PFSK-1 (cell line): ENCODE measurements at regions not wholly inside any gene's neighbourhood (a gene's known extent, or its start where the extent isn't known, plus 50 kb on each side); places are given as distances from the start of the nearest gene placed in this dataset.

Experiments used
- REST ChIP-seq, 2 experiments: IDR thresholded peaks; 2 replicates each; pipeline versions ENCODE4 v1.6.1 to v1.8.0; 2011 to 2012; ENCODE audit warnings: low read depth in 2 of 2, low read length in 2 of 2, control low read depth in 1 of 2, inconsistent platforms in 1 of 2, mild to moderate bottlenecking in 1 of 2, moderate library complexity in 1 of 2; ENCODE audit not compliant: insufficient read depth in 1 of 2
- TAF1 ChIP-seq: IDR thresholded peaks from 2 replicates; pipeline ENCODE4 v1.6.1; 2012; ENCODE audit warnings: low read length, control low read depth, borderline replicate concordance; ENCODE audit not compliant: insufficient read depth

GRCh38 chr16:16907089-16907488 lies 528.1 kb downstream of the NPIPA7 start:
- TF ChIP-seq TAF1: no peak
- no peak for TF ChIP-seq REST (IDR thresholded peaks at IDR 0.05; ENCODE audit: insufficient read depth in 1 of 2, low read depth in 2 of 2, low read length in 2 of 2)
